GM21723 (cell line): ENCODE measurements at regions not wholly inside any gene's neighbourhood (a gene's known extent, or its start where the extent isn't known, plus 50 kb on each side); places are given as distances from the start of the nearest gene placed in this dataset.

Experiments
- ATAC-seq: cut with Tn5 transposase; IDR thresholded peaks from one replicate; pipeline ENCODE4 v1.9.1; 2021; ENCODE audit warnings: mild to moderate bottlenecking, moderate library complexity; ENCODE audit not compliant: unreplicated experiment

- ATAC-seq: no peak
Measured at GRCh38 chr22:48208894-48209293, 1446.4 kb downstream of the TBC1D22A start.

GRCh38 chr22:48207919-48208535 is 1445.6 kb downstream of the TBC1D22A start:
- ATAC-seq: no peak

GRCh38 chr22:48205790-48206189 is 1443.3 kb downstream of the TBC1D22A start:
- no peak for ATAC-seq

GRCh38 chr22:48205161-48205560 is 1442.7 kb downstream of the TBC1D22A start:
- no peak for ATAC-seq

- no peak for ATAC-seq
Measured at GRCh38 chr22:48204296-48204695, 1441.8 kb downstream of the TBC1D22A start.

GRCh38 chr22:48199667-48200066 is 1437.2 kb downstream of the TBC1D22A start:
- no peak for ATAC-seq

- ATAC-seq: no peak
Measured at GRCh38 chr22:48198489-48199459, 1436.3 kb downstream of the TBC1D22A start.

- no peak for ATAC-seq
Measured at GRCh38 chr22:48197189-48197690, 1434.8 kb downstream of the TBC1D22A start.

GRCh38 chr22:48192920-48193319 is 1430.5 kb downstream of the TBC1D22A start:
- ATAC-seq: no peak

GRCh38 chr22:48192071-48192470 is 1429.6 kb downstream of the TBC1D22A start:
- ATAC-seq: no peak

- ATAC-seq: no peak
Measured at GRCh38 chr22:48188231-48188721, 1425.8 kb downstream of the TBC1D22A start.

GRCh38 chr22:48187356-48187755 is 1424.9 kb downstream of the TBC1D22A start:
- ATAC-seq: no peak

DNA sequence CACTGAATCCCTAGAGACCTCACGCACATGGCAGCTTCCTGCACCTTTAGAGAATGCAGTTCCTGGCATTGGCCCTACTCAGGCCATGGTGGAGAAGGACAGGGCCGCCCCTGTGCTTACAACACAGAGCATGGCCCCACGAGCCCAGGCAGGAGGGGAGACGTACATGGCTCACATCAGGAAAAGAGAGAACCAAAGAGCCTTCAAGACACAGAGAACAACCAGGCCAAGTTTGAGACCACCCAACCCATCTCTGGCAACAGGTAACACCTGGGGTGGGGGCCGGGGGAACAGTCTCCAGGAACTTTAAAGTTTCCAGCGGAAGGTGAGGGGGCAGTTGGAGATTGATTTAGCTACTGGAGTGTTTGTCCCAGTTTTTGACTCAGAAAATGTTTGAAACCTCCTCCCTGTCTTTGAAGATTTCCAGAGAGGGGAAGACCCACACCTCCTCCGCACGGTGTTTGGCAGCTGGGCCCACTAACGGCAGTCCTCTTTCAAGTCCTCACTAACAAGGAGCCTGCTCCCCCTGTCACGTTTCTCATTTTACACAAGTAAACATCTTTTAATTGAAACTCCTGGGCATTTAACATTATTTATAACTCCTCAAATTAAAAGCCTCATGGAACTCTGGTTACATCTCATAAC is 1423.8 kb downstream of the TBC1D22A start:
- no peak for ATAC-seq

GRCh38 chr22:48185071-48186055 is 1422.9 kb downstream of the TBC1D22A start:
- ATAC-seq: no peak

- no peak for ATAC-seq
Measured at GRCh38 chr22:48182846-48183805, 1420.7 kb downstream of the TBC1D22A start.

GRCh38 chr22:48182031-48182430 is 1419.6 kb downstream of the TBC1D22A start:
- no peak for ATAC-seq

DNA sequence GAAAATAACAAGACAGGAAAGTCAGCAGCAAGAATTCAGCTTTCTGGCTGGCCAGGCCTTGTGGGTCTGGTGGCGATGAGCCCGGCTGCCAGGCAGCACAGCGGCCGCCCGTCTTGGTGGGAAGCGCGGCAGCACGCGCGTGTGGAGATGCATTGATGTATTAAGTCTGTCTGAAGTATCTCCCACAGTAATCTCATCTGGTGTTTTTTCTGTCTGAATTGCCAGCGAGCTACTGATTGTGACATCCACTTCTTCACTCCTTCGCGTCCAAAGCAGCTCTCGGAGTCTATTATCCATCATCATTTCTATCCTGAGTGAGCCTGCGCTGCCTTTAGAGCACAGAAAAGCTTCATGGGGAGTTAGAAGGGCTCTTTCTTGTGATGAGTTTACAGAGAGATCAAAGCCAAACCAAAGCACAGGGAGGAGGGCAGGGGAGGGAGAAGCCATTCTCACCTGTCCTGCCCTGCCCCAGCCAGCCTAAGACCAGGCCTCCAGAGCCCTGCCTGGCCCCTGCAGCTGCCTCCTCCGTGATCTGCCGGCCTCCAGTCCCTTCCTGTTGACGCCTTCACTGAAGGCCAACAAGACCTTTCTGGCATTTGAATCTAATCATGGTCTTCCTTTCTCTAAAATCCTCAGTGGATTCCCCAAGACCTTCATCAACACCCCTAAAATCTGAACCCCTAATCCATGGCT is 1419.0 kb downstream of the TBC1D22A start:
- no peak for ATAC-seq

- ATAC-seq: no peak
Measured at GRCh38 chr22:48180631-48181030, 1418.2 kb downstream of the TBC1D22A start.
